Globus pallidus (tissue), 1 donor: ENCODE measurements at regions not wholly inside any gene's neighbourhood (a gene's known extent, or its start where the extent isn't known, plus 50 kb on each side); places are given as distances from the start of the nearest gene placed in this dataset.

Experiments
- DNase-seq: peaks from one replicate; pipeline ENCODE4 v3.0.0-alpha.2; 2015; ENCODE audit warnings: low spot score

DNA sequence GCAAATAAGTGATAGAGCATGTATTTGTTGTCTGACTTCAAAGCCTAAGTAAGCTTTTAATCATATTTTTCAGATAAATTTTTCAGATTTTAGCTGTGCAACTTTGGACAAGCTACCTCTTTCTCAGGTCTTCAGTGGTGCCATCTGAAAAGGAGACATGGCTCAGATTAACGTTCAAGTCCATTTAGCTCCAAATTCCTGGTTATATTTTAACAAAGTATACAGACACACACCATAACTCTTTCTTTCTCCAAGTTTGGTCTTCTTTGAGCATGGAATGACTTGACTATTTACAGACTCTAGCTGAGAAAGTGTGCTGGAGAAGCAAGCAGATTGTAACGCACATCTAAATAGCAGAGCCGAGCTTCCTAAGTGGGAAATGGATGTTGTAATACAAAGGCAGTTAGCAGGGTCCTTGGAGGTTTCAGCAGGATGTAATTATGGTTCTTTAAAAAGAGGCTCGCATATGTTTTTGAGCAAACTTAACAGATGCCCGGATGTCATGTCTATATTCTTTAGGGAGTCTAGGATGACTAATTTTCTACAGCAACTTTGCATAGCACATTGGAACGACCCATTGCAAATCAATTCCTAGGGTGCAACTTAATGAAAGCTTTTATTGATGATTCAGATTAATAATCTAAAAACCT, 128.1 kb upstream of the E2F8 start:
- no peak for DNase-seq

- DNase-seq = no peak
Observed at GRCh38 chr11:19366992-19367709, 126.4 kb upstream of the E2F8 start.

DNA sequence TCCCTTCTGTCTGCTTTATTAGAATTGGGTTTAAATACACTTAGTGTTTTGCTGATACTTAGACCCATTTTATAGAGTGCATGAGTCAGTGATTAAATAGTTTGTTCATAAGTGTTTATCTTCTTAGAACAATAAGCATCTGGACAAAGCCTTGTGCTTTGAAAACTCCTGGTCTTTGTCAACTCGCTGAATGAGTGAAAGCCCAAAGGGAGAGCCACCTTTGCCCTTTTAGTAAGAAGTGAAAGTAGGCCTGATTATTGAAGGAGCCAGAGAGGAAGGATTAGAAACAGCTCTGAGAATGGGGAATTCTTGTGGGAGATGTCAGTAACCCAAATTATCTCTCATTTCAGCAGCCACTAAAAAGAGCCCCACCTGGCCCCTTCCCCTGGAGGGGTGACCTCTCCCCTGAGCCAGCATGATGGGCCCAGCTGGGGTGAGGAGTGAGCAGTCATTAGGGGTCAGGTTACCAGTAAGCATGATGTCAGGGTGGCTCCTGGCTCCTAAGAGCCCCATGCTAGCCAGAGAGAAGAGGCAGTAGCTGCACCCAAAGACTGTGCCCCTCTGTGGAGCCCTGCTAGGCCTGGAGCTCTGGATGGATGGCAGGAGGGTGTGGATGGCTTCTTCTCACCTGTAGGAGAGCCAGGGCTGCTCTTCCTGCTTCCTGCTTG, 125.1 kb upstream of the E2F8 start:
- no peak for DNase-seq

DNA sequence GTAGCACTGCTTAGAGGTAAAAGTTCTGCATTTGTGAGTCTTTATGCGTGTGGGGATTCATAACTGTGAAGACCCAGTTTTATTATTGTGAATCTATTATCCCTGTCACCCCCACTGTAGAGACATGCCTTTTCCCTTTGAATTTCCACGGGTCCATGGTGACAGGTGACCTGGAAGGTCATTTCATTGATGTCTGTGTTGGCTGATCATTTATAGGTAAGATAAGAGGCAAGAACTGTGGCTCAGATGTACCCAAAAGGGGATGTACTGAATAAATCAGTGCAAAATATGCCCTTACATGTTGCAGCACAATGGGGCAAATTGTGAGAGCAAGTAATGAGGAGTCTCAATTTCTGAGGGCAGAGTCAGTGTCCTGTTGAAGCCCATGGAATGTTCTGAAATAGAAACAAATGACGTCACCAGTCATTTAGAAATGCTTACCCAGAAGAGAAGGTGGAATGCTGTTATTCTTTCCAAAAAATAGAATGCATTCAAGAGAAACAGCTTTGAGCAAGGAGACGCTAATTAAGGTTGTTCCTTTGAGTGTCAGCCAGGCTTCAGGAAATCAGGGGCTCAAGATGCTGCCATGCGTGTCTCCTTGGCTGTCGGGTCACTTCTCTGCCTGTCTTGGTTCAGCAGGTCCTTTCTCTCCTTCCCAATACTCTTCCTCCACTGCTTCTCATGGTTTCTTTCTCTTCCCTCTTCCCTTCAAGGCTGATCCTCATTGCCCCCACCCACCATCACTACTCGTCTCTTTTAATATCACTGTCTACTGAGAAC, 118.7 kb upstream of the E2F8 start:
- no peak for DNase-seq

DNA sequence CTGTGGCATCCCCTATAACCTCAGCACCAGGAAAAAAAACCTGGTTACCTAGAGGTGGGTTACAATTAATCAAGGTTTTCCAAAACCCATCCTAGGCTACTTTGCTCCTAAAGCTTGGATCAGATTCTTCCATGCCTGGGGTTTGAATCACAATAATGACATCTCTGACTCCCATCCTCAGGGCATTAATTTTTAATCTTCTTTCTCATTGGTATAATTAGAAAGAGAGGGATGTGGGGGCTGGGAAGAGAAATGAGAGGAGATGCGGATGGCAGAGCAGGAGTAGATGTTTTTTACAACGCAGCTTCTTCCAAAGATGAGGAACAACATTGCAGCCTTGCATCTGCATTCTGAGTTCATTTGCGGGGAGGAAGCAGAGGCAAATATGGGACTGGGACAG, 117.2 kb upstream of the E2F8 start:
- no peak for DNase-seq

DNA sequence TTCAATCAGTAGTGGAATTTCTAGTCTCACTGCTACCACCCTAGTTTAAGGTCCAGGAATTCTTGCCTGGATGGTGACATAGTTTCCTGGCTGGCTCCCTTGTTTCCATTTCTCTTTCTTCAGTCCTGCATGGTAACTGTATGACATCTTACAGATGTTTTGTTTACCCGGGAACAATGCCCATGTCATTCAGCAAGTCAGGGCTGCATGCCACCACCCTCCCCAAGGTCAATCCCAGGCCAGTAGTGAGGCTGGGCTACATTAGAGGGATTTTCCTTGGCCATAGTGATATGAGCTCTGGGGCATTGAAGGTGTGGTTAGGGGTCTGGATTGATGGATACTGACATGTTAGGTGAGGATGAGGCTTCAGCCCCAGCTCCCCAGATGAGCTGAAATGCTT, 114.9 kb upstream of the E2F8 start:
- peak; percentile 27 for DNase-seq

GRCh38 chr11:19353287-19353850, 112.6 kb upstream of the E2F8 start:
- no peak for DNase-seq

DNA sequence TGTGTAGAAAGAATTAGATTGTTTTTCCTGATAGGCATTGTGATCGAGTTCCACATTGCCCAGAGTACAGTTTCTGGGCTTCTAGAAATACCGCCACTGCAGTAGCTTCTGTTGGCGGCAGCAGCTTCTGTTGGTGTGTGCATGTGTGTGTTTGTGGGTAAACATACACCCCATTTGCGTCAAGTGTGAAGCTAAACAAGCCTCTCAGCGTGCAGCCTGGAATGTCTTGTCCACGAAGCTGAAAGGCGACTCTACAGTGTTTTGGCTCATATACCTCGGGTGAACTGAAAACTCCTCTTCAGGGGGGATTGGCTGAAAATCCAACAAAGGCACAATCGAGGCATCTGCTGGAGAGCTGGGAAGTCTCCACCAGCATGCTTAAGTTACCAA, 112.0 kb upstream of the E2F8 start:
- DNase-seq = no peak

GRCh38 chr11:19352072-19352770, 111.5 kb upstream of the E2F8 start:
- DNase-seq = no peak

DNA sequence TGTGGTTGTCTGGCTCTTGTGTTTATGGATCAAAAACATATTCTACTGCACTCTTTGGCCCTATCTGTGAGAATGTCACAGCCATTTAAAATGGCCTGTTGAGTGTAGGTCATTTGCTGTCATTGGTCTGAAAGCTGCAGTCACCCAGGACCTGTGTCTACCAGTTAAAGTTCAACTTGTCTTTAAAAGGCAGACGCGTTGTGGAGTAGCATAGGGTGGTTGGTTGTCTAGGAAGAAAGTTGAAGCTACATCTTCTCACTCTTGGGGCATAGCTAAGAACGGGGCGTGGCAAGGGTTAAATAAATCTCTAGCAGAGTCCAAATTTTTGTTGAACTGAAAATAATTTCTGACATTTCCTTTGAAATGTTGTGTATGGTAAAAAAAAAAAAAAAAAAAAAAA, 110.7 kb upstream of the E2F8 start:
- DNase-seq = no peak

- DNase-seq = no peak
Observed at GRCh38 chr11:19350160-19350559, 109.4 kb upstream of the E2F8 start.

- DNase-seq = peak; percentile 69
Observed at GRCh38 chr11:19349340-19350025, 108.7 kb upstream of the E2F8 start.

- no peak for DNase-seq
Observed at GRCh38 chr11:19347911-19348310, 107.2 kb upstream of the E2F8 start.

- DNase-seq = peak; percentile 57
Observed at GRCh38 chr11:19345848-19346681, 105.3 kb upstream of the E2F8 start.

GRCh38 chr11:19345519-19345847, 104.7 kb upstream of the E2F8 start:
- no peak for DNase-seq

- peak; percentile 70 for DNase-seq
Observed at GRCh38 chr11:19344661-19345518, 104.1 kb upstream of the E2F8 start.

- DNase-seq = no peak
Observed at GRCh38 chr11:19342036-19342435, 101.3 kb upstream of the E2F8 start.

DNA sequence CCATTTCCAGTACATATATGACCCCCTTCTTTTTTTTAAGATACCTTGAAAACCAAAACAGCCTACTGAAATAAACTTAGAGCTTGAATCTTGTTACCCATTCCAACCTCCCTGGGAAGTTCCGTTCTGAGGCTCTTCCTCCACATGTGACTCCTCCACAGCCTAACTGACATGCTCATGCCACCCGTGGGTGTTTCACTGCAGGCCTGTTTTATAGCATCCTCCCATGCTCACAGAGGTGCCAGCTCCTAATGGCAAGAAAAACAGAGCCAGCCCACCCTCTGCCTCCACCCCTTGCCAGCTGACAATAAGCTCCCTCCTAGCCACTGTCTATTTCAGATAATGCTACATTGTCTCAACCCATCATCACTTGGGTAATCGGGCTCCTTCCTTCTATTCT, 97.6 kb upstream of the E2F8 start:
- DNase-seq = no peak

DNA sequence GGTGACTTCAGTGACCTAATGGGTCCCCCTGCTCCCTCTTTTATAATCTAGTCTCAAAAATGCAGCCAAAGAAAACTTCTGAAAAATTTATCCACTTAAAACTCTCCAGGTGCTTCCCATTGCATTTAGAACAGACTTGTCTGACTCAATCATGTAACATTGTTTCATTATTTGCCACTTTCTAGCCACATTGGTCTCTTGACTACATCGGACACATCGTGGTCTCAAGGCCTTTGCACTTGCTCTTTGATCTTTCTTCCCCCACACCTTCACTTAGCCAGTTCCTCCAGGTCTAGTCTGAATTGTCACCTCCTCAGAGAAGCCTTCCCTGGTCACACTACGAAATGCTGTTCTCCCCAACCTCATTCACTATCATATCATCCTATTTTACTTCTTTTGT, 97.0 kb upstream of the E2F8 start:
- no peak for DNase-seq
